HG02588 (cell line): ENCODE measurements at regions not wholly inside any gene's neighbourhood (a gene's known extent, or its start where the extent isn't known, plus 50 kb on each side); places are given as distances from the start of the nearest gene placed in this dataset.
"Not testable (repeated sequence)": the region's sequence is repeated elsewhere in the genome, so short reads cannot be mapped to it uniquely, and the experiment has no call there.

ENCODE experiments used
- ATAC-seq: cut with Tn5 transposase; IDR thresholded peaks from one replicate; pipeline ENCODE4 v1.9.1; 2021; ENCODE audit warnings: mild to moderate bottlenecking, moderate library complexity; ENCODE audit not compliant: unreplicated experiment

GRCh38 chr10:23493711-23494110, 54.8 kb downstream of the OTUD1 start:
- ATAC-seq, result no peak

DNA sequence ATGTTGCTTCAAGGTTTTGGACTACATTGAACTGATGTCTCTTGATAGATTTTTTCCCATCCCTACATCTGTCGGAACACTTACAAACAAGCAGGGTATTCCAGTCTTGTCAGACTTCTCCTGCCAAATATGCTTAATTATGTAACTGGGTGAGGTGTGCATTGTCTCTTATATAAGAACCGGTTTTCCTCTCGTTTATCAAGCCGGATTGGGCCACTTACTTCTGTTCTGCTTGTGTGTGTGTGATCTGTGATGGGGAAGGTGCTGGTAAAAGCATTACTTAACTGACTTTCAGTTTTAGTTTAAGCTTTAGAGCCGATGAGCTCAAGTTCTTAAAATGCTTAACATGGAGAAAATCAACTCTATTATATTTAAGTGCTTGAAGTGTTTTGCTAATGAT, 57.9 kb downstream of the OTUD1 start:
- ATAC-seq, result no peak

GRCh38 chr10:23499372-23500132, 60.7 kb downstream of the OTUD1 start:
- ATAC-seq, result no peak

DNA sequence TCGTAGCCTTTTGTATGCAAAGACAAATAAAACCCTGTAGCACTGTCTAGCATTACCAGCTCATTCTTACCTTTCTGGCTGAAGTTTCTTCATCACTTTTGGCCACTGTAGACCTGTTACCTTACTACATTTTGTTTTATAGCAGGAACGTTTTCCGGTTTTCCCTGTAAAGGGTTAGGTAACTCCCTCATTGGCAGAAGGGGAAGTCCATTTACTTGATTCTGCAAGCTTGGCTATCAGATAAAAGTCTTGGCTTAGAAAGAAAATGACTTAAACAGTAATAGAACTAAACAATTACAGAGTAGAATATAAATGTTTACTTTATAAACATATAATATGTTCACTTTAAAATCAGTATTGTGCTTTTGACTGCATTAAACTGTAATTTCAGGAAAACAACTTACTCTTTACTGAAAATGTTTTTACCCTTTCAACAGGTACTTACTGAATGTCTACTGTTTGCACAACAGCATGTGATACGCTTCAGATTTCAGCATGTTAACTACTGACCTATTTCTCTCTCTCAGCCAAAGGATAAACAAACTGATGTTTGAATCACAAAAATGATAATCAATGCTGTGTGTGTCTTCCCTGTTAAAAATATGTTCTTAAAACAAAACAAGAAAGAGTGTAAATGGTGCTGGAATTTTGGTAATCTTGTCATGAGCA, 67.1 kb downstream of the OTUD1 start:
- ATAC-seq, result no peak

DNA sequence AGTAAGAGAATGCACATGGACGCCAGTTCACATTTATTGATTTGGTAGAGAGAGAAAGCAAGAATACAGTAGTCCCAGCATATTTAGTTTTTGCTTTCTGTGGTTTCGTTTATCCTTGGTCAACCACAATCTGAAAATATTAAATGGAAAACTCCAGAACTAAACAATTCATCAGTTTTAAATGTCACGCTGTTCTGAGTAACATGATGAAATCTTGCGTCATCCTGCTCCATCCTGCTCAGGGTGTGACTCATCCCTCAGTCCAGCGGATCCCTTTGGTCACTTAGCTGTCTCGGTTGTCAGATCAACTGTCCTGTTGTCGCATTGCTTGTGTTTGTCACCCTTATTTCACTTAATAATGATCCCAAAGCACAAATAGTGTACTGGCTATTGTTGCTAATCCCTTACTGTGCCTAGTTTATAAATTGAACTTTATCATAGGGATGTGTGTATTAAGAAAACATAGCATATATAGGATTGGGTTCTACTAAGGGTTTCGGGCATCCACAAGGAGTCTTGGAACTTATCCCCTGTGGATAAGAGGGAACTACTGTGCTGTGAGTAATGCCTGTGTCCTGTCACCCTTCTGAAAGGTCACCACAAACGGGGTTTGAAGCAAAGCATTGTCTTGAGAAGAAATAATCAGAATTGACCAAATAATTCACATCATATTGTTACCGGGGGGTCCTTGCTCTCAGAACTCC, 73.6 kb downstream of the OTUD1 start:
- ATAC-seq, result no peak

DNA sequence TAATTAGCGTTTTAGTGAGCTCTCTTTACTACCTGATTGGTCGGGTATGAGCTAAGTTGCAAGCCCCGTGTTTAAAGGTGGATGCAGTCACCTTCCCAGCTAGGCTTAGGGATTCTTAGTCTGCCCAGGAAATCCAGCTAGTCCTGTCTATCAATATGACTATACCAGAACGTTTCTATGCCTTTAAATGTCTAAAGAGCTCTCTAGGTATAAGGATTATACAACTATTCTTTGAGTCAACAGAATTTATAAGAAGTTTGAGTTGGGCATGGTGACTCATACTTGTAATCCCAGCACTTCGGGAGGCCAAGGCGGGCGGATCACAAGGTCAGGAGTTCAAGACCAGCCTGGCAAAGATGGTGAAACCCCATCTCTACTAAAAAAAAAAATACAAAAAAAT, 74.7 kb downstream of the OTUD1 start:
- ATAC-seq, result not testable (repeated sequence)

DNA sequence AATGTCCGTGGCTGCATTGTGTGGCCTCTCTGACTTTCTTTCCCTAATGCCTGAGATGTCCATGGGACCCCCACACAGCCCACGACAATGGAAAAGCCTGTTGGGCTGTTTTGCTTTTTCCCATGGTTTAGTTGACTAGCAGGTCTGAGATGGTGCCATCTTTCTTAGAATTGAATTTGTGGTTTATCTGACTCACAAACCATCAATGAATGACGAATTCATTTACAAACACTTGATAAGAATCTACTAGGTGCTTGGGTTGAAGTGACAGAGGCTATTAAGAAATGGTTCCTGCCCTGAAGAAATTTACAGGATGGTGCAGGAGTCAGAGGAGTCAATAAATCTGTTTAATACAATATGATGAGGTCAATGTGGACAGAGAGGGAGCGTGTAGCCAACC, 75.4 kb downstream of the OTUD1 start:
- ATAC-seq, result no peak

GRCh38 chr10:23516530-23516929, 77.7 kb downstream of the OTUD1 start:
- ATAC-seq, result no peak

DNA sequence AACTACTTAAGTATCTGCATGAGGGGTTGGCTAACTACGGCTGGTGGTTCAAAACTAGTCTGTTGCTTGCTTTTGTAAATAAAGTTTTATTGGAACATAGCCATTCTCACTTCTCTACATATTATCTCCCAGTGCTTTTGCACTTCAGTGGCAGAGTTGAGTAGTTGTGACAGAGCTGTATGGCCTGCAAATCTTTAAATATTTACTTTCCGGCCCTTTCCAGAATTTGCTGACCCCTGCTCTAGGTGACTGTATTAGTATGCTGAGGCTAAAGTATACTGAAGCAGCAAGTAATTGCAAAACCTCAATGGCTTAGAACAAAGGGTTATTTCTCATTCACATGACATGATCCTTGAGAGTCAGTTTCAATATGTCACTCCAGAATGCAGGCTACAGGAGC, 78.3 kb downstream of the OTUD1 start:
- no peak for ATAC-seq

DNA sequence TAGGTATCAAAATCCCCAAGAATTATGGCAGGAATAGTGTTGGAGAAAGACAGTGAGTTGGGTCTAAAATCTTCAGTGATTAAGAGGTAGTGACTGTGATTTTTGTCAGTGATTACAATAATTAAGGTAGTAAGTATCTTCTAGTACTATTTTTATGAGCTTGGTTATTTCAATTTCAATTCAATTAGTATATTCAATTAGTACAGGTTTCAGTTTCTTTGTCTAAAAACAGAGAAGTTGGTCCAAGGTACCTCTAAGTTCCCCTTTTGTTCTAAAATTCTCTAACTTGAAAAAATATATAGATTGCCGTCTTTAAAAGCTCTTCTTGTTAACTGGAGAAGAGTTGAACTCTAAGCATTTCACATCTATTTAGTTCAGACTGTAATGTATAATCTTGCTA, 82.9 kb downstream of the OTUD1 start:
- no peak for ATAC-seq

DNA sequence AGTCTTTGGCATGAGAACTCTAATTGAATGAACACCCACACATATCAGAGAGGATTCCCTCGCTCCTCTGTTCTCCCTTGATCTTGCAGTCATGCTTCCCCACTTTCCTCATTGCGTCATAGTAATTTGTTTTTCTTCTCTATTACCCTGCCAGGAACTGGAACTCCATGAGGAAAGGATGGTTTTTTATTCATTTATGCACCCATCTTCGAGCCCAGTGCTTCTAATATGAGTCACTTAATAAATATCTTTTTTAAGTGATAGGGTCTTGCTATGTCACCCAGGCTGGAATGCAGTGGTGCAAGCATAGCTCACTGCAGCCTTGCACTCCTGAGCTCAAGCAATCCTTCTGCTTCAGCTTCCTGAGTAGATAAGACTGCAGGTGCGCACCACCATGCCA, 83.5 kb downstream of the OTUD1 start:
- ATAC-seq, result no peak

- no peak for ATAC-seq
Observed at GRCh38 chr10:23523251-23523650, 84.4 kb downstream of the OTUD1 start.

DNA sequence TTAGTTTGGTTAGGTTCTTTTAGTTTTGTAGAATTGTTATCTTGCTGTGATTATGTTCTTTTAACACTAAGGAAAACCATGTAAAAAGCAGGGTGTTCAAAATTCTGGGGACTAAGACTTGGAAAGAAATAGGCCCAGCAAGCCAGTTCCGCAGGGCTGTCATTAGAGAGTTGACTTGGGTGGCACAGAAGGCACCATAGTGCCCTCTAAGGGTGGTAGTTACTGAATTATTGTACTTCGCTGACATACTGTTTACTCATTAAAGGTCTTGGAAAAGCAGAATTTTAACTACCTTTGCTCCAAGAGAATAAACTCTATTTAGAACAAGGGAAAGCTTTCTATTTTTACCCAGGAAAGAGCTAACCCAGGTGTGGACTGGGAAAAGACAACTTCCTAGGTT, 86.5 kb downstream of the OTUD1 start:
- ATAC-seq, result peak; percentile 59

GRCh38 chr10:23528419-23528818, 89.5 kb downstream of the OTUD1 start:
- ATAC-seq, result no peak

DNA sequence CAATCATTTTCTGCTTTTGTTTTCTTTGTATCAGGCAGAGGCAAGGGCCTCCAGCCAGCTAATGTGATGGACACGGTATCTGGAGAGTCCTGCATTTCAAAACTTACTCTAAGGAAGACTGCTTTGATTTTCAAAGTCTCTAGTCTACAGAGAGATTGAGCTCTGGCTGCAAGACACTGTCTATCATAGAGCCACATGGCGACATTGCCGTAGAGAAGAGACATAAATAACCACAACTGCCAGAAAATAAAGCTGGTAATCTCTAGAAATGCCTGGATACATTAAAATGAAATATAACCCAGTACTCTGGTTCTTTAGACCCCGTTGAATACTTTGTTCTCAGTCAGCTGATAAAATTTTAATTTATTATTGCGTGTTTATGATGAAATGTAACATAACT, 90.8 kb downstream of the OTUD1 start:
- no peak for ATAC-seq

GRCh38 chr10:23530079-23530478, 91.2 kb downstream of the OTUD1 start:
- no peak for ATAC-seq

GRCh38 chr10:23533212-23533611, 94.3 kb downstream of the OTUD1 start:
- no peak for ATAC-seq

- ATAC-seq, result no peak
Observed at GRCh38 chr10:23534326-23534725, 95.5 kb downstream of the OTUD1 start.

DNA sequence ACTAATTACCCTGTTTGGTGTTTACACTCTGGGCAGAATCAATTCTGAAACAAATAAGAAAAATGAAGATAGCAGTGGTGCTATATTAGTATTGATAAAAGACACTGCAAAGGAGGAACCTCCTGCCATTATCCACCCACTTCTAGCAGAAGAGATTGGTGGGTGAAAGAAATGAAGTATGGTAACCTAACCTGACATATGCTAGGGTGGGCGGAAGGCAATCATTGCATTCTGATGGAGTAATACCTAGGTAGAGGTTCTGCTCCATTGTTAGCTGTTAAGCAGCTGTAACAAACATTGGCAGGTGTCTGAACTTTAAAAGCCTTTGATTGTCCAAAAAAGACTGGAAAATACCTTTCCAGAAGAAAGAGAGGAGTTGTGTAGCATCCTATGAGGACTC, 95.9 kb downstream of the OTUD1 start:
- no peak for ATAC-seq

- ATAC-seq, result no peak
Observed at GRCh38 chr10:23535381-23535780, 96.5 kb downstream of the OTUD1 start.

- no peak for ATAC-seq
Observed at GRCh38 chr10:23538968-23539367, 100.1 kb downstream of the OTUD1 start.

DNA sequence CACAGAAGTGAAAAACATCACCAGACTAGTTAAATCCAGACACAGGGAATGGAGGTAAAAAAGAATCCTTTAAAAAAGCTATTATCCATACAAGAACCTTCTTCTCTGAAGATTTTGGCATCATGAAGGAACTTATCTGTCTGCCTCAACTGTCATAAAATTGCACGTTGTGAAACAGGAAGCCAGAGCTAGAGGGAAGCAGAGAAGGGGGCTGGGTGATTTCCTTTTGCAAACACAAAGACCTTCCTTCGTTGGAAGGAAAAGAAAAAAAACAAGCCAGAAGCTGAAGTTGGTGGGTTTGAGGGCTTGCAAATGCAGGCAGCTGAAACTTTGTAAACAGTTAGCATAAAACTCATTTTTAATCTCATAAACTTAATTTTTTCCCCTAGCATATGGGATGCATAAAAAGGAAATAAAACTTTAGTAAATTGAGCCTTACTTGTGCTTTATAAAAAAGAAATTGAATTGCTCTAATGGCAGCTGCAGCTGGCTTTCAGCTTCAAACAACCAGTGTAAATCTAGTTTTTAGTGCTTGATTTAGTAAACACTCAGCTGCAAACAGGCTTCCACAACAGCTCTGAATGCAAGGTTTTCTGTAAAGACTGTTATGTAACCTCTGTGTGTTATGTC, 101.6 kb downstream of the OTUD1 start:
- ATAC-seq, result no peak
